HepG2 (cell line): ENCODE measurements at regions not wholly inside any gene's neighbourhood (a gene's known extent, or its start where the extent isn't known, plus 50 kb on each side); places are given as distances from the start of the nearest gene placed in this dataset.
"Not testable (repeated sequence)": the region's sequence is repeated elsewhere in the genome, so short reads cannot be mapped to it uniquely, and the experiment has no call there.

Experiments used
- YY1 ChIP-seq: IDR thresholded peaks from 2 replicates; pipeline ENCODE4 v1.6.1; 2011; ENCODE audit warnings: low read length, low read depth, moderate library complexity, mild to moderate bottlenecking; ENCODE audit not compliant: insufficient read depth, insufficient replicate concordance
- ZMYM4 ChIP-seq: sonication (generic); formaldehyde crosslinking; IDR thresholded peaks from 2 replicates; pipeline ENCODE4 v1.8.1; 2023; ENCODE audit warnings: mild to moderate bottlenecking, missing genetic modification reagents
- ZNF589 ChIP-seq: sonication (generic); formaldehyde crosslinking; conservative IDR thresholded peaks from 2 replicates; pipeline ENCODE4 v1.8.0; 2022; ENCODE audit warnings: mild to moderate bottlenecking, moderate library complexity, missing genetic modification reagents
- TF ChIP-seq, protein P1 (sequence below): sonication (generic); formaldehyde crosslinking; IDR thresholded peaks from 2 replicates; pipeline ENCODE4 v1.5.0; 2020; ENCODE audit warnings: mild to moderate bottlenecking, missing genetic modification reagents, moderate library complexity
- TF ChIP-seq, protein P2 (sequence below): sonication (generic); formaldehyde crosslinking; IDR thresholded peaks from 2 replicates; pipeline ENCODE4 v1.5.0; 2020; ENCODE audit warnings: mild to moderate bottlenecking, missing genetic modification reagents, borderline replicate concordance

DNA sequence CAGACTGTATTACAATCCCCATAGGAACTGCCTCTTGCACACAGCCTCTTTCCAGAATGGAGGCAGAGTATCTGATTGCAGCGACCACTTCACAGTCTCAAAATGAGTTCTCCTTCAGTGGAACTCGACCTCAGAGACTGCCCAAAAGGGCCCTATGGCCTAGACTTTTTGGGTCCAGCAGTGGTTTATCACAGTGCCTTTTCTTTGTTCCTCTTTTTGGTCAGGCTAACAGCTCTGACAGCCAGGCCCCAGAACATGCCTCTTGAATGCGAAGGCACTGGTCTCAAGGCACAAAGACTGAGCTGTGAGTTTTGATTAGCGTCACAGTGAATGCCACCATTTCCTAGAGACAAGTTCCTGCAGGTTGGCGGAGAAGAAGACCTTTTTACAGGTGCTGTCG is 241.6 kb downstream of the TSPY10 start:
- TF ChIP-seq ZMYM4 (CRISPR knock-in tag); ZNF589; YY1: not testable (repeated sequence)
- TF ChIP-seq, protein P1, sequence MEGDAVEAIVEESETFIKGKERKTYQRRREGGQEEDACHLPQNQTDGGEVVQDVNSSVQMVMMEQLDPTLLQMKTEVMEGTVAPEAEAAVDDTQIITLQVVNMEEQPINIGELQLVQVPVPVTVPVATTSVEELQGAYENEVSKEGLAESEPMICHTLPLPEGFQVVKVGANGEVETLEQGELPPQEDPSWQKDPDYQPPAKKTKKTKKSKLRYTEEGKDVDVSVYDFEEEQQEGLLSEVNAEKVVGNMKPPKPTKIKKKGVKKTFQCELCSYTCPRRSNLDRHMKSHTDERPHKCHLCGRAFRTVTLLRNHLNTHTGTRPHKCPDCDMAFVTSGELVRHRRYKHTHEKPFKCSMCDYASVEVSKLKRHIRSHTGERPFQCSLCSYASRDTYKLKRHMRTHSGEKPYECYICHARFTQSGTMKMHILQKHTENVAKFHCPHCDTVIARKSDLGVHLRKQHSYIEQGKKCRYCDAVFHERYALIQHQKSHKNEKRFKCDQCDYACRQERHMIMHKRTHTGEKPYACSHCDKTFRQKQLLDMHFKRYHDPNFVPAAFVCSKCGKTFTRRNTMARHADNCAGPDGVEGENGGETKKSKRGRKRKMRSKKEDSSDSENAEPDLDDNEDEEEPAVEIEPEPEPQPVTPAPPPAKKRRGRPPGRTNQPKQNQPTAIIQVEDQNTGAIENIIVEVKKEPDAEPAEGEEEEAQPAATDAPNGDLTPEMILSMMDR (CRISPR knock-in tag), result not testable (repeated sequence)
- TF ChIP-seq, protein P2, sequence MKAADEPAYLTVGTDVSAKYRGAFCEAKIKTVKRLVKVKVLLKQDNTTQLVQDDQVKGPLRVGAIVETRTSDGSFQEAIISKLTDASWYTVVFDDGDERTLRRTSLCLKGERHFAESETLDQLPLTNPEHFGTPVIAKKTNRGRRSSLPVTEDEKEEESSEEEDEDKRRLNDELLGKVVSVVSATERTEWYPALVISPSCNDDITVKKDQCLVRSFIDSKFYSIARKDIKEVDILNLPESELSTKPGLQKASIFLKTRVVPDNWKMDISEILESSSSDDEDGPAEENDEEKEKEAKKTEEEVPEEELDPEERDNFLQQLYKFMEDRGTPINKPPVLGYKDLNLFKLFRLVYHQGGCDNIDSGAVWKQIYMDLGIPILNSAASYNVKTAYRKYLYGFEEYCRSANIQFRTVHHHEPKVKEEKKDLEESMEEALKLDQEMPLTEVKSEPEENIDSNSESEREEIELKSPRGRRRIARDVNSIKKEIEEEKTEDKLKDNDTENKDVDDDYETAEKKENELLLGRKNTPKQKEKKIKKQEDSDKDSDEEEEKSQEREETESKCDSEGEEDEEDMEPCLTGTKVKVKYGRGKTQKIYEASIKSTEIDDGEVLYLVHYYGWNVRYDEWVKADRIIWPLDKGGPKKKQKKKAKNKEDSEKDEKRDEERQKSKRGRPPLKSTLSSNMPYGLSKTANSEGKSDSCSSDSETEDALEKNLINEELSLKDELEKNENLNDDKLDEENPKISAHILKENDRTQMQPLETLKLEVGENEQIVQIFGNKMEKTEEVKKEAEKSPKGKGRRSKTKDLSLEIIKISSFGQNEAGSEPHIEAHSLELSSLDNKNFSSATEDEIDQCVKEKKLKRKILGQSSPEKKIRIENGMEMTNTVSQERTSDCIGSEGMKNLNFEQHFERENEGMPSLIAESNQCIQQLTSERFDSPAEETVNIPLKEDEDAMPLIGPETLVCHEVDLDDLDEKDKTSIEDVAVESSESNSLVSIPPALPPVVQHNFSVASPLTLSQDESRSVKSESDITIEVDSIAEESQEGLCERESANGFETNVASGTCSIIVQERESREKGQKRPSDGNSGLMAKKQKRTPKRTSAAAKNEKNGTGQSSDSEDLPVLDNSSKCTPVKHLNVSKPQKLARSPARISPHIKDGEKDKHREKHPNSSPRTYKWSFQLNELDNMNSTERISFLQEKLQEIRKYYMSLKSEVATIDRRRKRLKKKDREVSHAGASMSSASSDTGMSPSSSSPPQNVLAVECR (CRISPR knock-in tag), result not testable (repeated sequence)
